ENCODE measurements at regions not wholly inside any gene's neighbourhood (a gene's known extent, or its start where the extent isn't known, plus 50 kb on each side); places are given as distances from the start of the nearest gene placed in this dataset.

- Histone ChIP-seq H3K27me3 (ENCODE audit: control insufficient read depth, insufficient read depth, low read length) (no peaks in the 10 kb centered on the region), H3K4me3 (ENCODE audit: low read length) (no peak overlapping the region), H3K27ac (ENCODE audit: low read length) (no peak overlapping the region), H3K4me1 (ENCODE audit: control insufficient read depth, insufficient read depth, low read length) (no peaks in the 10 kb centered on the region), H3K36me3 (ENCODE audit: control insufficient read depth, insufficient read depth, low read length) (no peaks in the 10 kb centered on the region), H3K9me3 (ENCODE audit: control insufficient read depth, insufficient read depth, low read length) (no peaks in the 10 kb centered on the region)
- no peak for TF ChIP-seq CTCF (IDR thresholded peaks at IDR 0.05)
- Mint-ChIP-seq H3K36me3 (no peaks in the 10 kb centered on the region), H3K27me3 (ENCODE audit: low read depth in 2 of 2) (peaks cover 0 to 14% of the 10 kb centered on the region in 2 donors), H3K4me1 (no peaks in the 10 kb centered on the region), H3K4me3 (no peak overlapping the region), H3K27ac (no peak overlapping the region), H3K9me3 (no peaks in the 10 kb centered on the region)
- DNase-seq (no peak), ATAC-seq (no peak)
- intact Hi-C loops (cut with micrococcal nuclease) = no loop called here
- WGBS (ENCODE audit: insufficient coverage) = 94% methylated on average over 2 of the region's 2 CpGs
Measured at GRCh38 chr5:171593976-171594375, 174.5 kb downstream of the FGF18 start.

- H3K36me3 ChIP-seq (ENCODE audit: control insufficient read depth, insufficient read depth, low read length) = no peaks in the 10 kb centered on the region
- no peaks in the 10 kb centered on the region for H3K27me3 ChIP-seq (ENCODE audit: control insufficient read depth, insufficient read depth, low read length)
- intact Hi-C loops (cut with micrococcal nuclease) = no loop called here
- ATAC-seq = no peak
- no peak for TF ChIP-seq CTCF (IDR thresholded peaks at IDR 0.05)
- H3K36me3 Mint-ChIP-seq = no peaks in the 10 kb centered on the region
- 80% methylated on average over 3 of the region's 3 CpGs for WGBS (ENCODE audit: insufficient coverage)
- H3K4me1 Mint-ChIP-seq = no peaks in the 10 kb centered on the region
- H3K4me1 ChIP-seq (ENCODE audit: control insufficient read depth, insufficient read depth, low read length) = no peaks in the 10 kb centered on the region
- H3K27ac ChIP-seq (ENCODE audit: low read length) = no peak overlapping the region
- DNase-seq = no peak
- H3K9me3 Mint-ChIP-seq = no peaks in the 10 kb centered on the region
- no peaks in the 10 kb centered on the region for H3K9me3 ChIP-seq (ENCODE audit: control insufficient read depth, insufficient read depth, low read length)
- H3K4me3 ChIP-seq (ENCODE audit: low read length) = no peak overlapping the region
- no peak overlapping the region for H3K4me3 Mint-ChIP-seq
- no peak overlapping the region for H3K27ac Mint-ChIP-seq
- H3K27me3 Mint-ChIP-seq (ENCODE audit: low read depth in 2 of 2) = peaks cover 0 to 18% of the 10 kb centered on the region in 2 donors
Measured at GRCh38 chr5:171595401-171595800, 176.0 kb downstream of the FGF18 start.

- TF ChIP-seq CTCF (IDR thresholded peaks at IDR 0.05) = no peak
- Histone ChIP-seq H3K27ac (ENCODE audit: low read length) (no peak overlapping the region), H3K9me3 (ENCODE audit: control insufficient read depth, insufficient read depth, low read length) (no peaks in the 10 kb centered on the region), H3K4me3 (ENCODE audit: low read length) (no peak overlapping the region), H3K4me1 (ENCODE audit: control insufficient read depth, insufficient read depth, low read length) (peaks cover 2% of the 10 kb centered on the region), H3K36me3 (ENCODE audit: control insufficient read depth, insufficient read depth, low read length) (no peaks in the 10 kb centered on the region), H3K27me3 (ENCODE audit: control insufficient read depth, insufficient read depth, low read length) (no peaks in the 10 kb centered on the region)
- no peaks in the 10 kb centered on the region for H3K36me3 Mint-ChIP-seq
- WGBS (ENCODE audit: insufficient coverage) = 59% methylated on average over 2 of the region's 3 CpGs
- H3K4me3 Mint-ChIP-seq = no peak overlapping the region
- peaks cover 0 to 3% of the 10 kb centered on the region in 2 donors for H3K4me1 Mint-ChIP-seq
- H3K27ac Mint-ChIP-seq = no peak overlapping the region
- no peak for ATAC-seq
- DNase-seq = no peak
- no peaks in the 10 kb centered on the region for H3K9me3 Mint-ChIP-seq
- peaks cover 0 to 22% of the 10 kb centered on the region in 2 donors for H3K27me3 Mint-ChIP-seq (ENCODE audit: low read depth in 2 of 2)
- intact Hi-C loops (cut with micrococcal nuclease) = no loop called here
Measured at GRCh38 chr5:171595801-171596231, 176.4 kb downstream of the FGF18 start.

- H3K27me3 ChIP-seq (ENCODE audit: control insufficient read depth, insufficient read depth, low read length) = no peaks in the 10 kb centered on the region
- H3K36me3 ChIP-seq (ENCODE audit: control insufficient read depth, insufficient read depth, low read length) = no peaks in the 10 kb centered on the region
- no peak for ATAC-seq
- H3K27ac ChIP-seq (ENCODE audit: low read length) = no peak overlapping the region
- no peak overlapping the region for H3K4me3 Mint-ChIP-seq
- H3K9me3 Mint-ChIP-seq = no peaks in the 10 kb centered on the region
- no peak for TF ChIP-seq CTCF (IDR thresholded peaks at IDR 0.05)
- peaks cover 0 to 20% of the 10 kb centered on the region in 2 donors for H3K27me3 Mint-ChIP-seq (ENCODE audit: low read depth in 2 of 2)
- peaks cover 0 to 5% of the 10 kb centered on the region in 2 donors for H3K4me1 Mint-ChIP-seq
- H3K27ac Mint-ChIP-seq = no peak overlapping the region
- no peak for DNase-seq
- H3K9me3 ChIP-seq (ENCODE audit: control insufficient read depth, insufficient read depth, low read length) = no peaks in the 10 kb centered on the region
- H3K4me3 ChIP-seq (ENCODE audit: low read length) = no peak overlapping the region
- intact Hi-C loops (cut with micrococcal nuclease) = no loop called here
- H3K4me1 ChIP-seq (ENCODE audit: control insufficient read depth, insufficient read depth, low read length) = peaks cover 2% of the 10 kb centered on the region
- no peaks in the 10 kb centered on the region for H3K36me3 Mint-ChIP-seq
- WGBS (ENCODE audit: insufficient coverage) = 97% methylated on average over 22 of the region's 22 CpGs
Measured at GRCh38 chr5:171596391-171596878, 177.0 kb downstream of the FGF18 start.
